Stomach (tissue), 8 donors: ENCODE measurements at regions not wholly inside any gene's neighbourhood (a gene's known extent, or its start where the extent isn't known, plus 50 kb on each side); places are given as distances from the start of the nearest gene placed in this dataset.

ENCODE experiments used
- DNase-seq, 2 donors: peaks; one replicate each; pipeline versions ENCODE4 v3.0.0 to v3.0.0-alpha.2; 2013 to 2019
- H3K27ac ChIP-seq, 5 donors: fragments of 200-600 bp in 4 of 5; sonication (generic) in 4 of 5; one replicate each; pipeline ENCODE4 v1.5.1; 2013 to 2019; ENCODE audit warnings: mild to moderate bottlenecking in 1 of 5, moderate library complexity in 1 of 5
- H3K27me3 ChIP-seq, 3 donors: fragments of 200-600 bp; sonication (generic); one replicate each; pipeline ENCODE4 v1.5.1; 2017 to 2019; ENCODE audit warnings: mixed run types in 1 of 3
- H3K36me3 ChIP-seq, 4 donors: fragments of 200-600 bp; sonication (generic); 1 replicate in 3 of 4; 2 replicates in 1 of 4; pipeline ENCODE4 v1.5.1; 2016 to 2019
- H3K4me1 ChIP-seq, 4 donors: fragments of 200-600 bp; sonication (generic); one replicate each; pipeline ENCODE4 v1.5.1; 2016 to 2019
- H3K4me3 ChIP-seq, 4 donors: fragments of 200-600 bp; sonication (generic) in 3 of 4; one replicate each; pipeline ENCODE4 v1.5.1; 2016 to 2019; ENCODE audit warnings: mild to moderate bottlenecking in 1 of 4
- H3K9me3 ChIP-seq, 4 donors: fragments of 200-600 bp; sonication (generic); one replicate each; pipeline ENCODE4 v1.5.1; 2016 to 2019
- CTCF ChIP-seq, 7 experiments: fragments of 450-650 bp in 4 of 7; fragments of 200-600 bp in 3 of 7; sonication (generic) in 3 of 7; IDR thresholded peaks; one replicate each; pipeline ENCODE4 v1.5.1; 2016 to 2019; ENCODE audit warnings: antibody characterized with exemption in 7 of 7, control low read depth in 2 of 7, mild to moderate bottlenecking in 1 of 7
- EP300 ChIP-seq: sonication (generic); formaldehyde crosslinking; IDR thresholded peaks from one replicate; pipeline ENCODE4 v1.6.1; 2017; ENCODE audit warnings: antibody characterized with exemption
- POLR2A ChIP-seq, 4 donors: fragments of 450-650 bp; IDR thresholded peaks; one replicate each; pipeline ENCODE4 v1.6.1; 2016; ENCODE audit warnings: antibody characterized with exemption in 4 of 4, control low read depth in 2 of 4, mild to moderate bottlenecking in 1 of 4, moderate library complexity in 1 of 4
- POLR2AphosphoS5 ChIP-seq, 3 donors: sonication (generic); formaldehyde crosslinking; IDR thresholded peaks; one replicate each; pipeline ENCODE4 v1.6.1; 2016; ENCODE audit warnings: antibody characterized with exemption in 3 of 3
- WGBS, 5 donors: extraction: QIAGEN DNeasy Blood & Tissue Kit in 3 of 5; methylation state at CpG; one replicate each; pipeline versions ENCODE4 v1.1.5 to v1.1.7; 2013 to 2018; 5-methylcytosine and 5-hydroxymethylcytosine counted together
- intact Hi-C: fragments of 100-400 bp; cut with DNase I; formaldehyde crosslinking; loops from one replicate; pipeline ENCODE4 v1.15.1; 2023; ENCODE audit warnings: low total_unique reads
- donor health status: healthy with polysubstance abuse.
- donor health status: Bipolar disorder and iron deficiency.
- donor health status: healthy.

- Histone ChIP-seq H3K36me3 (no peaks in the 10 kb centered on the region), H3K4me3 (no peak overlapping the region), H3K27ac (no peak overlapping the region), H3K27me3 (no peaks in the 10 kb centered on the region), H3K9me3 (no peaks in the 10 kb centered on the region), H3K4me1 (no peaks in the 10 kb centered on the region)
- intact Hi-C loops: no loop called here
- DNase-seq: no peak
- 55 to 68% (median 58%) methylated on average over 3 of the region's 3 CpGs for WGBS, 5 donors
- TF ChIP-seq POLR2A (IDR thresholded peaks at IDR 0.05) (no peak), EP300 (no peak), CTCF (IDR thresholded peaks at IDR 0.05) (no peak), POLR2AphosphoS5 (IDR thresholded peaks at IDR 0.05) (no peak)
Measured at GRCh38 chr2:163490281-163490680, 245.5 kb downstream of the FIGN start.

GRCh38 chr2:163481515-163481914, 254.3 kb downstream of the FIGN start:
- H3K27ac ChIP-seq: no peak overlapping the region
- DNase-seq: no peak
- H3K9me3 ChIP-seq: no peaks in the 10 kb centered on the region
- TF ChIP-seq POLR2A (IDR thresholded peaks at IDR 0.05) (no peak), POLR2AphosphoS5 (IDR thresholded peaks at IDR 0.05) (no peak), CTCF (IDR thresholded peaks at IDR 0.05) (no peak)
- H3K27me3 ChIP-seq: no peaks in the 10 kb centered on the region
- no peaks in the 10 kb centered on the region for H3K36me3 ChIP-seq
- no peak overlapping the region for H3K4me3 ChIP-seq
- intact Hi-C loops: no loop called here
- H3K4me1 ChIP-seq: no peaks in the 10 kb centered on the region

GRCh38 chr2:163479599-163479998, 256.2 kb downstream of the FIGN start:
- Histone ChIP-seq H3K4me1 (no peaks in the 10 kb centered on the region), H3K4me3 (no peak overlapping the region), H3K9me3 (no peaks in the 10 kb centered on the region), H3K27me3 (no peaks in the 10 kb centered on the region), H3K36me3 (no peaks in the 10 kb centered on the region), H3K27ac (no peak overlapping the region)
- intact Hi-C loops: no loop called here
- TF ChIP-seq POLR2AphosphoS5 (IDR thresholded peaks at IDR 0.05): no peak
- TF ChIP-seq POLR2A (IDR thresholded peaks at IDR 0.05): no peak
- TF ChIP-seq CTCF (IDR thresholded peaks at IDR 0.05): no peak
- TF ChIP-seq EP300: no peak
- WGBS, 5 donors: 78 to 91% (median 83%) methylated on average over 9 of the region's 9 CpGs
- DNase-seq: no peak

GRCh38 chr2:163475815-163476214, 260.0 kb downstream of the FIGN start:
- 55 to 67% (median 62%) methylated on average over 3 of the region's 3 CpGs for WGBS, 5 donors
- no peak for DNase-seq
- H3K4me1 ChIP-seq: no peaks in the 10 kb centered on the region

More at GRCh38 chr2:163475815-163476214, 260.0 kb downstream of the FIGN start:
- Histone ChIP-seq H3K4me3 (no peak overlapping the region), H3K27me3 (no peaks in the 10 kb centered on the region), H3K27ac (no peak overlapping the region), H3K9me3 (no peaks in the 10 kb centered on the region), H3K36me3 (no peaks in the 10 kb centered on the region)
- TF ChIP-seq CTCF (IDR thresholded peaks at IDR 0.05) (no peak), EP300 (no peak), POLR2AphosphoS5 (IDR thresholded peaks at IDR 0.05) (no peak), POLR2A (IDR thresholded peaks at IDR 0.05) (no peak)
- intact Hi-C loops: no loop called here
